ENCODE measurements at regions not wholly inside any gene's neighbourhood (a gene's known extent, or its start where the extent isn't known, plus 50 kb on each side); places are given as distances from the start of the nearest gene placed in this dataset.

DNA sequence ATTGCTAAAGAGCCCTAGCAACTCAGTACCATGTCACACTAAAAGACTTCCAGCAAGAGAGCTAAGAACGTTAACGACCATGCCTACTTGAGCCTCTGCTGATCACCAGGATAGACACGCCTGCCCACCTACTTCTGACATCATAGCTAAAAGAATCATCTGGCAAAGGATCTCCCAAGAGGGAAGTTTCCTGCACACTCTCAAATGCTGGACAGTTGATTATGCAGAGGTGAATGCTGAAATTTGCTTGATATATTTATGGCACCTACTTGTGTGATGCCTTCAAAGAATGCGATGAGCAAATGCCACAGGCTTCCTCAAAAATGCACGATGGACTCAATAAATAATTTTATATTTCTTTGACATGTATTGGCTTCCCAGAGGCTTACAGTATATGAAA is 113.6 kb downstream of the GALC start:
- no peak for DNase-seq

GRCh38 chr14:87878959-87879358 is 114.0 kb downstream of the GALC start:
- DNase-seq = no peak

DNA sequence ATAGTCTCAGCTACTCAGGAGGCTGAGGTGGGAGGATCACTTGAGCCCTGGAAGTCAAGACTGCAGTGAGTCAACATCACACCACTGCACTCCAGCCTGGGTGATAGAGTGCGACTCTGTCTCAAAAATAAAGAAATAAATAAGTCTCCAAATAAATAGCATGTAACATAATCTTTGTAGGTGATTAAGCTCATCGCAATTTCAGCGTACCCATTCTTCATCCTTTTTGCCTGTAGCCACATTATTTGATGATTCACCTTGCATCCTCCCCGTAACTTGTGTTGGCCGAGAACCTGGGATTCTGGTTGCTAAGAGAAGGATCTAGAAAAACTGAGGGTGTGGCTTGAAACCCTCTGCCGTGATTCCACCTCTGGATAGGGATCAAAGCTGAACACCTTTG is 115.1 kb downstream of the GALC start:
- DNase-seq = no peak

- no peak for DNase-seq
Measured at GRCh38 chr14:87874676-87875075, 118.3 kb downstream of the GALC start.

DNA sequence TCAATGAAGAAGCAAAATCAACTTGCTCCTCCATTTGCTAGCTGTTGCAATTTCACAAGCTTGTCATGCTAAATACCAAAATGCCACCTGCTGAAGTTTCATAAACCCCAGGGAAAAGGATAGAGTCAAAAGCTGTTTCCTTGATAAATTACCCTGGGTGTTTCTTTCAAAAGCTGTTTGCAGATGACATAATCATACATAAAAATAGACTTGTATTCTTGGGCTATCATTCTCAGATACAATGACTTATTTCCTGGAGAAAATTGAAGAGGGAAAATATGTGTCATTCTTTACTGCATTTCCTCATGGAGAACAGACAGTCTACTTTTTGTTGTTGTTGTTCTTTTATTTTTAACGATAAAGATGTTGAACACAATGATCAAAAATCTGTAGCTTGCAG is 119.2 kb downstream of the GALC start:
- no peak for DNase-seq

DNA sequence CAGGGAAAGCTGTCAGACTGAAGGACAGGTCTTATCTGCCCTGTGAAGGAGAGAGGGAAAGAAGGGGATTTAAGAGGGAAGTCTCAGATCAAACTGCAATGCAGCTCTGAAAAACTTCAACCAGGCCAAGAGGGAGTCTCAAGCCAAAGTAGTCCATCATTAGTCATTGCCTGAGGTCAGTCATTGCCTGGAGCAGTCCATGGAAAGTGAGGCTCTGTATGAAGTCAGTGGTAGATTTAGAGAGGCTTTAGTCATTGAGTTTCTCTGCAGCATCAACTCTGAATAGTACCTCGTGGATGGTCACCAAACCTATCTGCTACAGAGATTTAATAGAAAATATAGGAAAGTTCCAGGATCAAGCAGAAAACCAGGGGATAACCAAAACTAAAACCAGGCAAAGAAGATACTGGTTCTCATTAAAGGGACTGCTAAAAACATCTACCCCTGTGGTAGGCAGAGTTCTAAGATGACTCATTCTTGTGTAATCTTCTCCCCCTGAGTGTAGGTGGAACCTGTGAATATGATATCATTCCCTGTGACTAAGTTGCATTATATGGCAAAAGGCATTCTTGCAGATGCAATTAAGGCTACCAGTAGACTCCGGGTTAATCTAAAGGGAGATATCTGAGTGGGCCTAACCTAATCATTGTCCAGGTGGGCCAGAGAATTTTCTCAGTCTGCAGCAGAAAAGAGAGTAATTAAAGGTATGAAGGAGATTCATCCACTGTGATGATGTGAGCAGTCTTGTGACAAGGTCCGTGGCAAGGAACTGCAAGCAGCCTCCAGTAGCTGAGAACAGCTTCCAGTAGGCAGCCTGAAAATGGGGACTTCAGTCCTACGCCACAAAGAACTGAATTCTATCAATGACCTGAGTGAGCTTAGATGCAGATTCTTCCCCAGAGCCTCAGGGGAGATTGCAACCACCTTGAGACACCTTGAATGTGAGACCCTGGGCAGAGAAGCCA is 123.1 kb downstream of the GALC start:
- DNase-seq = no peak

DNA sequence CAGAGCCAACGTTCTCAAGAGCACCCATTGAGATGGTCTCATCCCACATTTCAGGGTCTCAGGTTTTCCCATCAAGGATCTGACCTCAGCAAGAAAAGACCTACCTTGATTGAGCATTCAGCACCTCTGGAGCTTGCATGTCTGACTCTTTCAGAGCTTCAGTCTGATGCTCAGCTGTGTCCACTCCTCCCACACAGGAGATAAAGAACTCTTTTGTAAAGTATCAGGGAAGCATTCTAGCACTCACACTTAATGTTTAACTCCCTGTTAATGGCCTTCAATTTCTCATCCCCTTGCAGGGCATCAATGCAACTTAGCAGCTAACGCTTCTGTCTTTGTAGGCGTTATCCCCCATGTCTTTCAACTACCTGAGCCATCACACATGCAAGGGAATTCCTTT is 124.1 kb downstream of the GALC start:
- DNase-seq = no peak

DNA sequence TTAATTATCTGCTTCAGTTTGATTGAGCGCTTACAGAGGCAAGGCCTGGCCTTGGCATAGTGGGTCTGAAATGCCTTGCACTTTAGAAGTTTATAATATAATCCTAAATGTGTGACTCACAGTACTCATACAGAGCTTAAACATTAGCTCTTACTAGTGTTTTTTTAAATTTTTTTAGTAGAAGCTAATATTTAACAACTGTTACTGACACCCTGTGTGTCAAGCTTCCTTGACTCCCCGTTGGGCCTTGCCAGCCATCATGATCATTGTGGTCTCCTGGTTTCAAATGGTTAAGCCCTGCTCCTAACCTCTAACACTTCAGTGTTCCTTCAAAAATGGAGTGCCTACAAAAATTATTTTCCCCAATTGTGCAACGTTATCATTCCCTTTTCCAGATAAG is 126.9 kb downstream of the GALC start:
- DNase-seq = no peak

GRCh38 chr14:87864356-87865270 is 128.4 kb downstream of the GALC start:
- DNase-seq = no peak

DNA sequence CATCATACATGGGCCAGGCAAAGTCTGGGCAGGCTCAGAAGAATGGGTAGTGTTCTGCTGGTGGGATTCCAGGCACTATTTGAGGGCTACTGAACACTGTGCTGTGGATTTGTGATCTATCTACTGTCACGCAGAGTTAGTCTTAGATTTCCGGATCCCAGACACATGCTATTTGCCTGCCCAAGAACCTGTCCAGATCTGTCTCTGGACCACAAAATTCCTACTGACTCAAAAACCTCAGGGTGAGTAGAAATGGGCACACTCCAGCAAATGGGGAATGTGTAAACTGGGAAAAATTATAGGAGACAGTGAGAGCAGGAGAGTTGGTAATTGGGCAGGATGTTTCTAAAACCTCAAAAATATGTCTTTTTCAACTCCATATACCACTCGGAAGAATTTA is 129.9 kb downstream of the GALC start:
- DNase-seq = no peak

DNA sequence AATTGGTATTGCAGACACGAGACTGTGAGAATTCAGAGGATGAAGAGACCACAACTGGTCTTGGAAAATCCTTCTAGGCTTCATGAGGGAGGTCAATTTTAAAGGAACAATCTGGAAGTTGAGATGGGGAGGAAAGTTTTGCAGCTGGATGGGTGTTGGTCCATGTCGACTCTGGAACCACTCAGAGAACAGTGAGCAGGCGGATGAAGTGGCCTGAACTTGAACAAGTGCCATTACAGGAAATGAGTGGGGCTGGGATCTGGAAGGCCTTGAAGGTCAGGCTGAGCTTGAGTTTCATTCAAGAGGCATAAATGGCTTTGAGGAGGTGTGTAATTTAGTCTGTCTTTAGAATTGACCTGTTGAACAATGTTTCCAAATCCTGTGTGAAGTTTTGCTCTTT is 140.9 kb downstream of the GALC start:
- no peak for DNase-seq

GRCh38 chr14:87851190-87851589 is 141.8 kb downstream of the GALC start:
- DNase-seq = no peak

DNA sequence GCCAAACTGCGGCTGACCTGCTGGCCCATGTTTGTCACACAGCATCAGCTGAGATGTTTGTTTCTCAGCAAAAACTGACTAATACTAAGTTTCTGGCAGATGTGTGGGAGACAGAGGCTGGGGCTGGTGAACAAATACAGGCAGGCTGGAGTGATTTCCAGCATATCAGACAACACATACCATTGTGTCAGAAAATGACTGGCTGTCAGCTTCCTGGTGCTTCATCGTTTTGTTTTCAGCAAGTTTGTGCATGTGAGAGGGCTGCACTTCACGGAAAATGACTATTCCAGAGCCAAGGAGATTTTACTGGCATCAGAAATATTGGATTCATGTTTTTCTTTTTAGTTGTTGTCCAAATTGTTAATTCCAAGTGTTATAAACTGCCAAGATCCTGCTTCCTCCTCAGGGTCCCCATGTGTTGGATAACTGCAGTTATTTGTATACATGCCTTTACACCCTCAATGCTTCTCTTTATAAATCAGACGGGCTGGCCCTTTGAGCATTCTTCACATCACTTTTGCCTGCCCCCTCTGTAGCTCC is 145.7 kb downstream of the GALC start:
- DNase-seq = no peak

- DNase-seq = no peak
Measured at GRCh38 chr14:87840906-87841305, 152.1 kb downstream of the GALC start.

DNA sequence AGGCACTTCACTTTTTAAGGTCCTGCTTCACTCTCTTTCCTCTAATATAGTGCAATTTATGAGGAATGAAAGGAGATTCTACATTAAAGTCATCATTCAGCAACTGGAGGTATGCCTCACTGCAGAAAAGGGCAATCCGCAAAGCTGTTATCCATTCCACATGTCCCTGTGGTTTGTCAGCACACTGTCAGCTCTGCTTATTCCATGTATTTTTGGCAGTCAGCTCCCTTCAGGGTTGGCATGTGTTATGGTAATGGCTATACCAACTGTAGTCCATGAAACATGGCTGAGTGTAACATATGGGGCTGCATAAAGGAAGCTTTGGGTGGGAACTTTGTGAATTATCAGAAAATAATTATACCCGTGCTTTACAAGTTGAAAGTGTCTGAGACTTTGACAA is 154.1 kb downstream of the GALC start:
- DNase-seq = no peak

DNA sequence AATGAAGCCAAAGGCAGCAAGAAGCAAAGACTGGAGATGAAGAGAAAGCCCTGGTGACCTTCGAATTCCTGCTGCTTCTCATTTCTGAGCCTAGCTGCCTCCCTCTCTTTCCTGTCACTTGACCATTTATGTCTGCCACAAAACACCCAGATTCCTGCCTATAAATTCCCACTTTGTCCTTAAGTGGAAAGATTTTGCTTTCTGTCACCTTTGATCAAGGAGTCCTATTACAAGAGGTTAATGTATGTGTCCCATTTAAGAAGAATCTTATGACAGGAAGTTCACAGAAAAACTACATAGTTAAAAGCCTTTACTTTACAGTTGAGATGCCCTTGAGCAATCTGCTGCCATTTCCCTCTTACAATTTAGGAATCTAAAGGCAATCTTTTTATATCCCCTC is 155.7 kb downstream of the GALC start:
- DNase-seq = no peak

DNA sequence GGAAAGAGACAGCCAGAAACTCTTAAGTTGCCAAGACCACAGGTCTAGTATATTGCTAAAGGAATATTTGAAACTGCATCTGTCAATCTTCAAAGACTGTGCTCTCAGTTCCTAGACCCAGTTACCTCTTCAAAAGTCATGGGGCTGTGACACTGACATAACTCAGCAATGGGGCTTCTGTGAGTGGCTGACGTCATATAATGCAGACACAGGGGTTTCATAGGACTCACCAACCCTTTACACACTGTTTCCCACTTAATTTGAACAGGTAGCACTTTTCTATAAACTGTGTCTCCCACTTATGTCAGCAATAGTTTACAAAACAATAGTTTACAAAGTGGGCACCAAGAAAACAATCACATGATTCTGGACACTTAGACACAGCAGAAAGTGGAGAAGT is 158.4 kb downstream of the GALC start:
- DNase-seq = no peak

- no peak for DNase-seq
Measured at GRCh38 chr14:87833026-87833425, 160.0 kb downstream of the GALC start.

DNA sequence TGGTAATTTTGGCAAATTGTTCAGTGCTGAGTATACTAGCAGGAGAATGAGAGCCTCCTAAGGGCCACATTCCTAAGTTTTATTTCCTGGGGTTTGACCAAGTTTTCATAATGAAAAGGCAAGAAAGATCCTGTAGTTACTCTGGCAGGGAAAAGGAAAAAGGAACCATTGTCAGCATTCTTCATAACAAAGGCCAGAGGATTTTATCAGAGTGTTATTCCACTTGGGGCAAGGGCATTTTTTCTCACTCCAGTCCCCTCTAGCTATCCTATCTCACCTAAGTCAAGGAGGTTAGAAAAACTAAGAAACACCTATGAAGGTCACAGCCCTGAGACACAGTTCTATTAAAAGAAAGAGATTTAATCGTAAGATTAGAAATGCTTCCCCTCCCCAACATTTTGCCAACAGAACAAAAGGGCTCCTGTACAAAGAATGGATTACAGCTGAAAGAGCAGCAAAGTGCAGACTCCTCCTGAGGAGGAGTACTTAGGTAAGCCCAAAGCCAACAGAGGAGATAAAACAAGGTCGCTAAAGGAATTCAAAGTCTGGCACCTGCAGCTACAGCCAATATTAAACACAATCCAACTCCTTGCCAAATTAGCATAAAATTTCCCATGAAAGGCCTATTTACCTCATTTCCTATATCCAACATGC is 162.4 kb downstream of the GALC start:
- DNase-seq = no peak

GRCh38 chr14:87829543-87829942 is 163.4 kb downstream of the GALC start:
- no peak for DNase-seq

DNA sequence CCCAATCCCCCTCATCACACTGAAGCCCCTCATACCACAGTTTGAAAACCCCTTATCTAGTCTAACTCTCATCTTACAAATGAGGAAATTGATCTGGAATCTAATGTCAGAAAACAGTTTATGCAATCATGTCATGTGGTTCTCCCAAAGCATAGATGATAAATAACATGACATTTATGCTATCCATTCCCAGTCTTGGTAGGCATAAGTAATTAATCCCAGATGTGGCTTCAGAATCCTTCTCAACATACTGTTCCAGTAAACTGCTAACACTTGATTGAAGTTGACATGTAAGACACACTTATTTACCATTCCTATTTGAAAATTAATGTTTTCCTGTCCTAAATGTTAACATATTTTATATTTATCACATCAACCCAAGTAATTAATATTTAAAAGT is 168.7 kb downstream of the GALC start:
- DNase-seq = no peak

DNA sequence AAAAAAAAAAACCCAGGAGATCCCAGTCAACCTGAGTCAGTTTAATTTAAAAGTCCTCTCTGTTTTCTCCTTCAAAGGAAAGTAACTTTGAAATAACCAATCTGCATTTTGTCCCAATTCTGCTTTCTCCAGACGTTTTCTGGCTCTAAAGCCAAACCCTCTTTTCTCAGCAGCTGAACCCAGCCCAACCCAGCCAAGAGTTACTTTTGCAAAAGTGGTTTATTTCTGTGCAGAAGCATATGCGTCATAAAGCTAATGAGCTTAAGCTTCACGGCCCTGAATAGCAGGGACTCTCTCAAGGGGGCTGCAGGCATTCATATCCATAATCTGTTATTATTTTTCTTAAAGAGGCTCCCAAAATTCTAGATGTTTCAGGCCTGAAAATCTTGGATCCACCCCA is 176.6 kb downstream of the GALC start:
- no peak for DNase-seq

DNA sequence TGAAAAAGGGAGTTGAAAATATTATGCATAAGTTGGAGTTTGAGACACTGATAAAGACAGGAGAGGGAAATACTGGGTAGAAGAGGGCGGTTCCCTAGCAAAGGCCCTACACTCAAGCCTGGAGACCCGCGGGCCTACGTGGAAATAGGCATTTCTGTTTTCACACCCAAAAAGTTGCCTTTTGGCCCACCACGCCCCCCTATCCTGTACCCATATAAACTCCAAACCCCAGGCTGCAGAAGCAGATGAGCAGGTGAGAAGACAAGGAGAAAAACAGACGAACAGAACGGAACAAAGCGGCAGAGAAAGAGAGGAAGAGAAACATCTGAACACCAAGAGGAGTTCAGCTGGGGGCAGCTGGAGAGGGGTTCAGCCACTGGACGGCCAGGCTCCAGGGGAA is 177.9 kb downstream of the GALC start:
- DNase-seq = no peak
